ENCODE measurements at regions not wholly inside any gene's neighbourhood (a gene's known extent, or its start where the extent isn't known, plus 50 kb on each side); places are given as distances from the start of the nearest gene placed in this dataset.
"Not testable (repeated sequence)": the region's sequence is repeated elsewhere in the genome, so short reads cannot be mapped to it uniquely, and the experiment has no call there.

- H3K79me2 ChIP-seq (ENCODE audit: control insufficient read depth in 1 of 2, insufficient read depth in 2 of 2, low read length in 2 of 2); H3K4ac ChIP-seq (replicated peaks; ENCODE audit: insufficient read length, low read depth, low read length); H2BK20ac ChIP-seq (ENCODE audit: low read length); FAIRE-seq; H4K91ac ChIP-seq (replicated peaks; ENCODE audit: insufficient read length, low read length); H2BK120ac ChIP-seq (replicated peaks; ENCODE audit: low read depth, low read length); H3K56ac ChIP-seq (replicated peaks; ENCODE audit: insufficient read length, low read depth, low read length); H2AK5ac ChIP-seq (ENCODE audit: low read depth, low read length); H3K4me2 ChIP-seq (ENCODE audit: insufficient read depth in 1 of 2, low read depth in 2 of 2, low read length in 2 of 2); H3K9ac ChIP-seq (replicated peaks in 1 of 4; ENCODE audit: extremely low read depth in 1 of 4, low read depth in 3 of 4, low read length in 3 of 4); H4K5ac ChIP-seq (ENCODE audit: insufficient read length, low read depth, low read length); H2AFZ ChIP-seq (ENCODE audit: low read length); H3K4me3 ChIP-seq (ENCODE audit: extremely low read depth in 1 of 4, insufficient read depth in 2 of 4, low read depth in 3 of 4, low read length in 4 of 4); H3K23ac ChIP-seq (ENCODE audit: insufficient read length); H3K4me1 ChIP-seq (replicated peaks in 1 of 4; ENCODE audit: control insufficient read depth in 3 of 4, insufficient read depth in 4 of 4, low read length in 3 of 4); H3K23me2 ChIP-seq (ENCODE audit: low read depth, low read length); H2BK15ac ChIP-seq (ENCODE audit: low read length); DNase-seq (ENCODE audit: low read depth in 1 of 2, low spot score in 2 of 2); H3K27ac ChIP-seq (ENCODE audit: low read depth, low read length); H4K20me1 ChIP-seq (replicated peaks in 1 of 2; ENCODE audit: control insufficient read depth in 1 of 2, insufficient read depth in 2 of 2, low read length in 2 of 2); H3K27me3 ChIP-seq (replicated peaks in 1 of 4; ENCODE audit: control insufficient read depth in 3 of 4, extremely low read depth in 1 of 4, insufficient read depth in 3 of 4, low read length in 3 of 4); H2BK5ac ChIP-seq (ENCODE audit: low read depth, low read length); H2BK12ac ChIP-seq (ENCODE audit: low read depth, low read length); H4K8ac ChIP-seq (ENCODE audit: extremely low read depth, insufficient read depth, low read length); H3K18ac ChIP-seq (ENCODE audit: extremely low read depth, low read length); H3K36me3 ChIP-seq (ENCODE audit: control insufficient read depth in 2 of 4, insufficient read depth in 4 of 4, low read length in 3 of 4); H3K79me1 ChIP-seq (ENCODE audit: low read depth, low read length); CTCF ChIA-PET (ENCODE audit: partially characterized antibody); H3K14ac ChIP-seq (ENCODE audit: insufficient read length): not testable (repeated sequence)
- 86% methylated on average over 9 of the region's 9 CpGs; no CpG with 5 or more reads in 1 of the 2 experiments for WGBS, 2 experiments (ENCODE audit: extremely low coverage in 1 of 2, insufficient coverage in 1 of 2, insufficient read length in 1 of 2, insufficient replicate concordance in 2 of 2, low coverage in 1 of 2, low lambda C conversion rate in 2 of 2, missing lambda C conversion rate in 1 of 2)
- H3K9me3 ChIP-seq (ENCODE audit: insufficient read depth in 2 of 2, low read depth in 1 of 2, low read length in 1 of 2), result peaks cover 14 to 15% of the 10 kb centered on the region in 2 experiments
- POLR2A ChIA-PET (ENCODE audit: partially characterized antibody), result interaction anchor here (0.7 kb wide), 1 partner anchor 1018 kb away, joined by 3 read pairs; no protein-coding TSS in a partner anchor
Measured at GRCh38 chr4:31202054-31202453, 481.9 kb downstream of the PCDH7 start.
